GM19043 (cell line): ENCODE measurements at regions not wholly inside any gene's neighbourhood (a gene's known extent, or its start where the extent isn't known, plus 50 kb on each side); places are given as distances from the start of the nearest gene placed in this dataset.
"Not testable (repeated sequence)": the region's sequence is repeated elsewhere in the genome, so short reads cannot be mapped to it uniquely, and the experiment has no call there.

Experiments
- ATAC-seq: cut with Tn5 transposase; IDR thresholded peaks from one replicate; pipeline ENCODE4 v1.9.1; 2021; ENCODE audit warnings: low read depth; ENCODE audit not compliant: unreplicated experiment

GRCh38 chrY:6552930-6553329 lies 306.9 kb downstream of the TSPY2 start:
- not testable (repeated sequence) for ATAC-seq

DNA sequence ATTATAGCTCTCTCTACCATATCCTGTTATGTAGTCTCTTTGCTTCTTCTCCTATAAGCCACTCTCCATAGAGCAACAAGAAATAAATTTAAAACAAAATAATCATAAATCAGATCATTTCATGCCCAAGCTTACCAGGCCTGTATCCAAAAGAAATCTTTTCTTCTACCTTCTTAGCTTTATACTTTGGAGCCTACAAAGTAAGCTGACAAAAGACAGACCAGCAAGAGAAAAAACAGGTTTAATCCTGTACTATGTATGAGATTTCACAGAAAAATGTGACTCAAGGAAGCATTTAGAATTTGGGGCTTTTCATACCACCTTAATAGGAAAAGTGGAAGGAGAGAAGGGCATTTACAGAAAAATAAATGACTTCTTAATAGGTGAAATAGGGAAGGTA lies 321.0 kb downstream of the TSPY2 start:
- not testable (repeated sequence) for ATAC-seq
